HG03066 (cell line): ENCODE measurements at regions not wholly inside any gene's neighbourhood (a gene's known extent, or its start where the extent isn't known, plus 50 kb on each side); places are given as distances from the start of the nearest gene placed in this dataset.
"Not testable (repeated sequence)": the region's sequence is repeated elsewhere in the genome, so short reads cannot be mapped to it uniquely, and the experiment has no call there.

ENCODE experiments used
- ATAC-seq: cut with Tn5 transposase; IDR thresholded peaks from one replicate; pipeline ENCODE4 v1.9.1; 2021; ENCODE audit warnings: low read depth; ENCODE audit not compliant: unreplicated experiment

GRCh38 chr11:92462821-92463220 lies 238.2 kb downstream of the FAT3 start:
- no peak for ATAC-seq

GRCh38 chr11:92464822-92465221 lies 240.2 kb downstream of the FAT3 start:
- no peak for ATAC-seq

GRCh38 chr11:92465410-92465809 lies 240.8 kb downstream of the FAT3 start:
- ATAC-seq, result not testable (repeated sequence)

DNA sequence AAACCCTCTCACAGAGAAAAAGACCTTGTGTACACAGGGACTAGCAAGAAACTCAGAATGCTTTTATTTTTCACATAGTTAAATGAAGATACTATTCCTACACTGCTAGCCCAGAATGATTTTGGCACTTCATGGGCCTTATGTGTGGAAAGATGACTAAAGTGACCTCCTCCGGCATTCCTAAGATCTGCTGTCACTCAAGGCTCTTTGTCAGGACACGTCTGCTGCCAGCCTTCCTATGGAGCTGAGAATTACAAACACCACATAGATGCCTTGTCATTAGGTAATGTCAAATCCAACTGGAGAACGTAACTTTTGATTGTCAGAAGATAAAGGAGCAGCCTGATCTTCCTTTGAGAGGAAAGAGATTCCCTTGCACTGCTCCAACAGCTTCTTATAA lies 249.1 kb downstream of the FAT3 start:
- ATAC-seq, result no peak

DNA sequence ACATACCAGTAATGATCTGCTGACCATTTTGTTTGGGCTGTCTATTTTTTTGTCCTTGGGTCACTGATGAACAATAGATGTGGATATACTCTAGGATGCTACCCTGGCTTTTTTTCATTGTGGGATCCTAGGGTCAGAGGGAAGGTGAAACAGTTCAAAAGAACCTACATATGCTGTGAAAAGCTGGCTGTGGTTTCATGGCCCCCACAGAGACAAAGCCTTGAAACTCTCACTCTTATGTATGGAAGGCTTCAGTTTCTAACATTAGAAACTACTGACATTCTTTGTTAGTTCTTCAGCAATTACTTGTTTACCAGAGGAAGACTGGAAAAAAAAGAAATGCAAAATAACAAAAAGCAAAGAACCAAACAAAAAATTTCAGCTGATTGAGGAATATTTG lies 250.7 kb downstream of the FAT3 start:
- no peak for ATAC-seq

DNA sequence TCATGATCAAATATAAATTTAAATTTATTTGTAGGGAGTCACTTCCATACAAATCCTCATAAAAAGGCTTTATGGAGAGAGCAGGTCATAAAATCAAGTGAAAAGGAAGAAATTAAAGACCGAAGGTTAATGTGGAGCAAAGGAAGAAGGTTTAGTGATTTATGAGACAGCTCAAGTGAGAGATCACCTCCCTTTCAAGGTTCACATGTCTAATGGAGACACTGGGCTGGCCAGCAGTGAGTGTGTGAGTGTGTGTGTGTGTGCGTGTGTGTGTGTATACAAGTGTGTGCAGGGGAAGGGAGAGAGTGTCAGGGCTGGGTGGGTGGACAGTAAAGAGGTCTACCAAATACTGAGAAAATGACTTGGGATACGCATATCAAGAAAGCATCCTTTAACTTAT lies 251.2 kb downstream of the FAT3 start:
- no peak for ATAC-seq

DNA sequence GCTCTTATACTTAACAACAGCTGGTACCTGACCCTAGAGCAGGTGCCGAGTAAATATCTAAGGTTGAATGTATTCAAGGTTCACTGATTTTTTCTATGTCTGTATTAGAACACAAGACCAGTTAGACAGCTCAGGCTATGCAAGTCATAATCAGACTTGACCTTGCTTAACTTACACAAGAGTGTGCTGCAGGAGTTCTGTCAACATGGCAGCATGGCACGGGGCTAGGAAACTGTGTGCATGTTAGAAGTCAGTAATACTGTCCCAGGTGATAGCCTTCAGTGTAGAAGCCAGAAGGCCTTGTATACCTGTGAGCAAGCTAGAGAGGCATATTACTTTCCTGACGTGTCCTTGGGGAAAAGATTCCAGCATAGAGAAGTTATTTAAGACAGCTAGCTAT lies 253.1 kb downstream of the FAT3 start:
- ATAC-seq, result no peak

DNA sequence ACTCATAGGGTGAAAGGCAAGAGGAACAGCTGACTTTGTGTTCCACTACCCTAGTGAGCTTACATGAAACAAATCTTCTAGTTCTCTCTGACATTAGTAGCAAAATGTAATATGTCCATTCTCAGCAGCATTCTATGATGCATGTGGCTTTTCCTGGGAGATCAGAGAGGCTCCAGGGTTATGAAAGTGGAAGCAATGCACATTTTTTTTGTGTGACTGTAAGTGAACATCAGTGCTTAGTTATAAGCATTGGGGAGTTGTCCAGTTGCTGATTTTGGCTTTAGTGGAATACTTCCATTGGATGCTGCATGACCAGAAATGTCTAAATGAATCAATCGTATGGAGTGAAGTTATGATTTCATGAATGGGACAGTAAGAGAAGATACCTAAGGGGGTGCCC lies 255.9 kb downstream of the FAT3 start:
- no peak for ATAC-seq

DNA sequence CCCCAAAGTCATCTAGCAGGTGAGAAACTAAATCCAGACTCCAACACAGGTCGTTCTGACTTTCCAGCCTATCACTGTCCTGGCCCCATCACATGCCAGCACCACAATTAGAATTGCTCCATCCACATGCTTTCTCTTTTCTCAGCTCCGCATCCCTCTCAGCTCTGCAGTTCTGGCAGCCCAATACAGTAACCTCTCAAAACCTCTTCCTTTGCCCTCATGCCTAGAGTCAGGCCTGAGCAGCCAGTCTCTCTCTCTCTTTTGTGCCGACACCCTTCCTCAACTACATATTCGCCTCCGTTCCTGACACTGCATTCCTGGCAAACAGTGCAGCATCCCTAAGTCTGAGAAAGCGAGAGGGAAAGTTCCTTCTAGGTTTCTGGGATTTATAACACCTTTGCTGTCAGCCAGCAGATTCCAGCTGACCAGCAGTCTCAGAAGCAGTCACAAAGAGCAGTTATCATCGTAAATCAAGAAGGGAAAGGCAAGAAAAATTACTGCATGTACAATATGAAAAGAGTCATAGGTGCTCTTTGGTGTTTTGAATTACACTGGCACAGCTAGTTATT lies 258.0 kb downstream of the FAT3 start:
- ATAC-seq, result no peak

GRCh38 chr11:92484570-92484969 lies 260.0 kb downstream of the FAT3 start:
- no peak for ATAC-seq

GRCh38 chr11:92489826-92490399 lies 265.3 kb downstream of the FAT3 start:
- no peak for ATAC-seq

DNA sequence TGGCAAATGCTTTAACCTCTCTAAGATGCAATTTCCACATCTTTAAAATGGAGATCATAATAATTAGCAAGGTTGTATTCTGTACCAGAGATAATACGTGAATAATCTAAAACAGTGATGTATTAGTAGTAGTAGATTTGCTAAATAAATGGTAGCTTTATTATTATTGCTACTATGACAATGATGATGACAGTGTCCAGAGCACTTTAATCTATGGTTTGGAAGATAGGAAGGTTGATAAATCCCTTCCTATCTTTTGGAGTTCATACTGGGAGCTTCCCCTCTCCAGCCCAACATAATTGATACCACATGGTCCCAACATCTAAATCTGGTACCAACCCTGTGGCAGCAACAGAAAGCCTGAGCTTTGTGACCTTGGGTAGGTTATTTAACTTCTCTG lies 267.8 kb downstream of the FAT3 start:
- no peak for ATAC-seq

- no peak for ATAC-seq
Observed at GRCh38 chr11:92495107-92495793, 270.6 kb downstream of the FAT3 start.

DNA sequence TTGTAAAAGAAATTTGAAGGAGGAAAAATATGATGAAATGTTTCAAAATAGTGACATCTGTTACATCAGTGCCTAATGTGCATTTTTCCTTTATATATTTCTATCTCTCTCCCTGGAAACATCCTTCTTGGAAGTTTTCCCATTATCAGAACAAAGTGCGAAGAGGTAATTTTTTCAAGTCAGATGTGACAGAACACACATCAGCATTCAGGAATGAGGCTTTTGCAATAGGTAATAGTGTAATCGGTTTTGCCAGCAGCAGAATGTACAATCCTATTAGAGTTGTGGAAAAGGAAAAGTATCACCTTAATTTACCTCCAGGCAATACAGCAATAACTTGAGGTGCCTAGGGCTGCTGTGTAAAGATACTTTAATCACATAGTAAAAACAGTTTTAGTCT lies 275.8 kb downstream of the FAT3 start:
- ATAC-seq, result no peak

DNA sequence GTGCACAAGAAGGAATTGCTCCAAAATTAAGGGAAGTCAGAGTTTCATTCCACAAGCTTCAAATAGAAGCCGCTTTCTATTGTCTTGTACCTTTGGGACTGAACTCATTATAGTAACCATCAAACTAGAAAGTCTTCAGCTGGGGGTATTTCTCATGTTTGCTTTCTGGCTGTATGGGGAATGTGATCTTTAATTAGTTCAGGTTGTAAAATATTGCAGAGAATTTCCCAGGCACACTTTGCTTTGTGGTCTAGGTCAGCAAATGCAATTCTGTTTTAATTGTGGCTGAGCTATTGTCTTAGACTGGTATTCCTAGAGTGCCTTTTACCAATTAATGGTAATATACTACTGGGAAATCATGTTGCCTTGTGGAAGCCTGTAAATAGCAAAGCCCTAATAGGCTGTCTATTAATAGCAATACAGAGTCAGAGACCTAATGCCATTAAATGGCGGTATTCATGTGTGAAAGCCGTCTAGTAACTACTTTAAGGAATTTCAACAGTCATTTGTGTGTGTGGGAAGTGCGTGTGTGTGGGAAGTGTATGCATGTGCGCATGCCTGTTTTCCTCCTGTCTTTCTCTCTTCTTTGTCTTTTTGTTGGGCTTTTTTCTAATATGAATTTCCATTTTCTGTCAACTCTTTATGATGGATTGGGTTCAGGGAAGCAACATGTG lies 276.6 kb downstream of the FAT3 start:
- no peak for ATAC-seq

DNA sequence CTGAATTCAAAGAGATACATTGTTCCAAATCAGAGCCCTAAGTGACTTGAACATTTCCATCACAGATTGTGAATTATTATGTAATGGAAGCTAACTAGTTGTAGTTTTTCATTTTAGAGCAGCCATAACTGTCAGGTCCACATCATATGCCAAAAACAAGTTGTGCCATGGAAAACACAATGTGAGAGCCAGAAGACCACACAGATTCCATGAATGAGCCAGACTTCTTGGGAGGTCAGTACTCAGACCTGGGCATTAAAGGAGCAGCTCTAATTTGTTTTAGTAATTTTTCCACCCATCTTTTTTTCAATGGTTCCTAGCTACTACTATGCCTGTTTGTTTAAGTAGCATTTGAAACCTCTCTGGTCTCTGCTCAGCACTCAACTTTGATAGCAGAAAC lies 279.4 kb downstream of the FAT3 start:
- ATAC-seq, result no peak

GRCh38 chr11:92504534-92504933 lies 279.9 kb downstream of the FAT3 start:
- no peak for ATAC-seq

GRCh38 chr11:92505689-92506088 lies 281.1 kb downstream of the FAT3 start:
- no peak for ATAC-seq

- no peak for ATAC-seq
Observed at GRCh38 chr11:92506809-92507336, 282.3 kb downstream of the FAT3 start.

DNA sequence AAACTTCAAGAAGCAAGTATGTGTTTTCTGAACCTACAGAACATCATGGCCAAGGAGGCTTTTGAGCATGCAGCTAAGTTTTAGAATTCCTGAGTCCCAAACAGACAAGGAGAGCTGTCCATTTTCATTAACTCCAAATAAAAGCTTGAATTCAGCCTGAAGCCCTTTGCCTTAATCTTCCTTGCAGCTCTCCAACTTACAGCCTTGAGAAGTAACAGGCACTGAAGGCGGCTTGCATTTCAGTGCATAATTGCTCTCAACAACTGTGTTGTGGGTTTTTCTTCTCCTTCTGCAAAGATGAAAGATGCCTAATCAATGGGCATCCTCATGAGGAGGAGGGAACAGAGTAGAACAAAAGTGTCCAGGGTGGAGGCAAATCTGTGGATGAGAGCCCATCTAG lies 286.0 kb downstream of the FAT3 start:
- ATAC-seq, result no peak

- no peak for ATAC-seq
Observed at GRCh38 chr11:92511522-92512203, 287.0 kb downstream of the FAT3 start.
